ENCODE measurements at regions not wholly inside any gene's neighbourhood (a gene's known extent, or its start where the extent isn't known, plus 50 kb on each side); places are given as distances from the start of the nearest gene placed in this dataset.
"Not testable (repeated sequence)": the region's sequence is repeated elsewhere in the genome, so short reads cannot be mapped to it uniquely, and the experiment has no call there.

GRCh38 chr9:27673641-27674040 is 100.4 kb upstream of the C9orf72 start:
- DNase-seq = no peak

DNA sequence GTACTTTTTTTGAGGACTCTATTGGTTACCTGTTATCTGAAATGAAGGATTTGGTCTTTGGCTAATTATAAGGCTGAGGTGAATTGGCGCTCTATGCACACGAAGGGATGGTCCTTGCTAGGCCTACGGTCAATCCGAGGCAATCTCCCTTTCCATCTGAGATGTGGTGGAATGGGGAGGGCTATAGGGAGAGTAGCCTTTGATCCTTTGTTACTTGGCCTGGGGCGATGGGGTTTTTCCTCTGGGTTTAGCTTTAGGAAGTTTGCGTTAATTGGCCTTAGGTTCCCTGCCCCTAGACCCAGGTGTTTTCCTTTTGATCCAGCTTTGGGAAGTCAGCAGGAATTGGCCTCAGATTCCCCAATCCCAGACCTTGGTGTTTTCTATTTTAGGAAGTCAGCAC is 102.1 kb upstream of the C9orf72 start:
- DNase-seq = no peak

GRCh38 chr9:27676827-27677226 is 103.5 kb upstream of the C9orf72 start:
- DNase-seq = no peak

GRCh38 chr9:27679338-27679737 is 106.1 kb upstream of the C9orf72 start:
- no peak for DNase-seq

GRCh38 chr9:27683181-27683580 is 109.9 kb upstream of the C9orf72 start:
- DNase-seq = no peak

GRCh38 chr9:27688954-27689353 is 115.7 kb upstream of the C9orf72 start:
- DNase-seq = no peak

- not testable (repeated sequence) for DNase-seq
Measured at GRCh38 chr9:27690816-27691215, 117.5 kb upstream of the C9orf72 start.

DNA sequence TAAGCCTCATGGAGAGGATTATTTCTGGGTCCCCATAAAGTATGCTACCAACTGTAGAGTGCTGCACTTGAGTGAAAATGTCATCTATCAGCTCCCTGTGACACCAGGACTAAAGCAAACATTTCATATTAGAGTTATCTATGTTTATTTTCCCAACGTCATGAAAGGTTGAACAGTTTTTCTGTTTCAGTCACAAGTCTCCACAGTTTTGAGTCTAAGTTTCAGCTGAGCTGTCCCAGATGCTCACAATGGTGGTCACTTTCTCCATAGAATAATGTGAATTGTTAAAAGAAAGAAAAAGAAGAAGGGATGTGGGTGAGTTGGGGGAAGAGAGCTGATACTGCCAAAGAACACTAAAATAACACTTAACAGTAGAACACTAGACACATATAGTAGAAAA is 126.3 kb upstream of the C9orf72 start:
- no peak for DNase-seq

GRCh38 chr9:27701016-27701415 is 127.7 kb upstream of the C9orf72 start:
- no peak for DNase-seq

DNA sequence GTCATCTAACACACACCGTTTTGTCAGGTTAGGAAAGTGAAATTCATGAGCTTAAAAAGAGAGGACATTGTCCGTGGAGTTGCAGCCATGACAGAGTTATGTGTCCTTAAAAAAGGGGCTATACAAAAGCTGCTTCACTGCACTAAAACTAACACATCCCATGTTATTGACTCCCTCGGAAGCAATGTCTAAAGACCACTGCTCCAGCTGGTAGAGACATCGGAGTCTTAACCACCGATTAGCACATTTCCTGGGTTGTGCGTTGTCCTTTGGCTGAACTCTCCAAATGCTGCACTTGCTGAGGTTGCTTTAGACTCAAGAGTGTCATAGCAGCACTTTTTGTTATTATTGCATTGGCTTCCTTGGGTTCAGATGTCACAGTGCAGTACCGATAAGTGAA is 128.3 kb upstream of the C9orf72 start:
- DNase-seq = no peak

GRCh38 chr9:27703216-27703980 is 130.1 kb upstream of the C9orf72 start:
- no peak for DNase-seq

GRCh38 chr9:27711241-27711640 is 138.0 kb upstream of the C9orf72 start:
- DNase-seq = no peak

- no peak for DNase-seq
Measured at GRCh38 chr9:27712806-27713205, 139.5 kb upstream of the C9orf72 start.

- no peak for DNase-seq
Measured at GRCh38 chr9:27714388-27714787, 141.1 kb upstream of the C9orf72 start.

DNA sequence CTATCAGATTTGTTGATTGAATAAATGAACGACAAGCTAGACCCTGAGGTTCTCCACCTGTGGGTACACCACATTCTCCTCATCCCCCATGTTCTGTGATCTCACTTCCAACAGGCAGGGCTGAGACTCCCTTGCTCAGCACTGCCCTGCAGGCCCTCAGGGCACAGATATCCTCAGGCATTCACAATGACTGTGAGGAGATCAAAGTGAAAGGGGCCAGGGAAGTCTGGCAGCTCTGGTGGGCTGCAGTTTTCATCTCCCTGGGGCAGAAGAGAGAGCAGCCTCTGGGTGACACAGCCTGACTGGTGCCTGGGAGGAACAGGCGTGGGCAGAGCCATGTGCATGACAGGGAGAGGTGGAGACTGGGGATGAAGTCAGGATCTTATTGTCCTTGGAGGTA is 142.4 kb upstream of the C9orf72 start:
- no peak for DNase-seq

GRCh38 chr9:27717991-27718390 is 144.7 kb upstream of the C9orf72 start:
- DNase-seq = no peak

DNA sequence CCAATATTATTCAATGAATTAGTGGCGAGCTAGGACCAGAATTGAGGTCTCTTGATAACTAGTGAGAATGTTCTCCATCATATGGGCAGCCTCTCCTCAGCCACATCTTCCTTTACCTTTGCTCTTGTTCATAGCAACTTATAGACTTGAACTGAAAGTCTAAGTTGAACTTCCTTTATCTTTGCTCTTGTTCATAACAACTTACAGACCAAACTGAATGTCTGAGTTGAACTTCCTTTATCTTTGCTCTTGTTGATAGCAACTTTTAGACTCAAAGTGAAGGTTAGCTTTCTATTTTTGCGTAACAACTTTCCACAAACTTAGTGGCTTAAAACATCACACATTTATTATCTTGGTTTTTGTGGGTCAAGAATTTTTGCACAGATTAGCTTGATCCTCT is 146.4 kb upstream of the C9orf72 start:
- DNase-seq = no peak

DNA sequence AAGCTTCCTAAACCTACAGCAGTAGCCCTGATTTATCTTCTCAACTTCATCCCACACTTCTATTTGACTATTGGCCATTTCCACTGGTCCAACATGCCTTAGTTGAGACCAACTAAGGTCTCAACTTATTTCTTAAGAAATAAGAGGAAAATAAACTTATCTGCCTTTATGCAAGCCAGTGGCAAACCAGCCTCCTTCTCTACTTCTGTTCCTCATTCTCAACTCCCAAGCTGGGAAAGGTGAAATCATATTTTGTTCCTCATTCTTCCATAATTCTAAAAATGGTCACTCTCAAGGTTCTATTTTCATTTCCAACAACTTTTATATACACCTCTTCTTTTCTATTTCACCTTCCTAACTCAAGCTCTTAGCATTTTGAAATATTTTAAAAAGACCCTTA is 149.6 kb upstream of the C9orf72 start:
- no peak for DNase-seq

- peak; percentile 66 for DNase-seq
Measured at GRCh38 chr9:27726244-27727081, 153.2 kb upstream of the C9orf72 start.

- no peak for DNase-seq
Measured at GRCh38 chr9:27732494-27732893, 159.2 kb upstream of the C9orf72 start.

- no peak for DNase-seq
Measured at GRCh38 chr9:27743490-27743889, 170.2 kb upstream of the C9orf72 start.

- DNase-seq = no peak
Measured at GRCh38 chr9:27747450-27747849, 174.2 kb upstream of the C9orf72 start.

GRCh38 chr9:27749838-27750237 is 176.6 kb upstream of the C9orf72 start:
- no peak for DNase-seq

DNA sequence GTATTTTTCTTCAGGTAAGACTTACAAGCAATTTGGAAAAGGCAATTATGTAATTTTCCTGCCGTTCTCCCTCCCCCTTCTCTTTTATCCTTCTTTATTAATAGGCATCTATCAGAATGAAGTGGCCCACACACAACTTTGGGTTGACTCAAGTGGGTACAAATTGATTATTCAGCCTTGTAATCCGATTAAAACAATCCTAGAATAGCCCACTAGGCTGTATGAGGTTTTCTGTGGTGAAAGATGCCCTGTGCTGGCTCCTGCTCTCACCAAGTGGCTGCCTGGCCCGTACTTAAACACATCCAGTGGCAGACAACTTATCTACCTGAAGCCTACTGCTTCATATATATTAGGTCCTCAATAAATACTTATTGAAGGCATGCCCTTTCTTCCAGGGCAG is 177.3 kb upstream of the C9orf72 start:
- DNase-seq = no peak
